ENCODE measurements at regions not wholly inside any gene's neighbourhood (a gene's known extent, or its start where the extent isn't known, plus 50 kb on each side); places are given as distances from the start of the nearest gene placed in this dataset.

GRCh38 chr6:93081901-93082300 is 337.5 kb downstream of the EPHA7 start:
- no peak for TF ChIP-seq SMC3 (conservative IDR thresholded peaks at IDR 0.05; ENCODE audit: poor library complexity)
- TF ChIP-seq TAF1 (IDR thresholded peaks at IDR 0.05; ENCODE audit: low read depth), result no peak
- TF ChIP-seq EZH2 (IDR thresholded peaks at IDR 0.05; ENCODE audit: borderline replicate concordance, insufficient read depth, low read length, poor library complexity, severe bottlenecking), result no peak
- TF ChIP-seq RAD21 (conservative IDR thresholded peaks at IDR 0.05), result no peak
- no peak for TF ChIP-seq CTCF (IDR thresholded peaks at IDR 0.05; ENCODE audit: poor library complexity, severe bottlenecking)
- TF ChIP-seq EP300 (conservative IDR thresholded peaks at IDR 0.05; ENCODE audit: poor library complexity, severe bottlenecking), result no peak
- no peaks in the 10 kb centered on the region for H3K36me3 ChIP-seq (ENCODE audit: insufficient read depth, low read length)

GRCh38 chr6:93079061-93079460 is 340.3 kb downstream of the EPHA7 start:
- TF ChIP-seq EP300 (conservative IDR thresholded peaks at IDR 0.05; ENCODE audit: poor library complexity, severe bottlenecking) (no peak), EZH2 (IDR thresholded peaks at IDR 0.05; ENCODE audit: borderline replicate concordance, insufficient read depth, low read length, poor library complexity, severe bottlenecking) (no peak), MXI1 (conservative IDR thresholded peaks at IDR 0.05; ENCODE audit: poor library complexity, severe bottlenecking) (no peak), SMC3 (conservative IDR thresholded peaks at IDR 0.05; ENCODE audit: poor library complexity) (no peak), POLR2AphosphoS5 (IDR thresholded peaks at IDR 0.05) (no peak)
- Histone ChIP-seq H3K4me3 (ENCODE audit: low read length) (no peak overlapping the region), H2AFZ (ENCODE audit: low read depth, low read length) (no peak overlapping the region), H4K20me1 (ENCODE audit: insufficient read depth) (no peaks in the 10 kb centered on the region), H3K36me3 (ENCODE audit: insufficient read depth, low read length) (no peaks in the 10 kb centered on the region), H3K4me2 (ENCODE audit: low read length) (no peak overlapping the region), H3K27me3 (ENCODE audit: insufficient read depth, low read depth, low read length) (no peaks in the 10 kb centered on the region), H3K27ac (ENCODE audit: low read length) (no peak overlapping the region), H3K9me3 (ENCODE audit: low read length) (no peaks in the 10 kb centered on the region), H3K9me2 (ENCODE audit: insufficient read depth, low read length) (no peaks in the 10 kb centered on the region), H3K9ac (ENCODE audit: low read length) (no peak overlapping the region), H3F3A (ENCODE audit: insufficient read depth, low read length, poor library complexity, severe bottlenecking) (no peaks in the 10 kb centered on the region), H3K79me2 (replicated peaks; ENCODE audit: insufficient read depth, low read length) (no peaks in the 10 kb centered on the region)

More at GRCh38 chr6:93081901-93082300, 337.5 kb downstream of the EPHA7 start:
- Histone ChIP-seq H3K4me3 (ENCODE audit: low read length) (no peak overlapping the region), H3F3A (ENCODE audit: insufficient read depth, low read length, poor library complexity, severe bottlenecking) (no peaks in the 10 kb centered on the region), H4K20me1 (ENCODE audit: insufficient read depth) (no peaks in the 10 kb centered on the region), H3K79me2 (replicated peaks; ENCODE audit: insufficient read depth, low read length) (no peaks in the 10 kb centered on the region), H2AFZ (ENCODE audit: low read depth, low read length) (no peak overlapping the region), H3K27me3 (ENCODE audit: insufficient read depth, low read depth, low read length) (no peaks in the 10 kb centered on the region), H3K9me2 (ENCODE audit: insufficient read depth, low read length) (no peaks in the 10 kb centered on the region), H3K9ac (ENCODE audit: low read length) (no peak overlapping the region), H3K27ac (ENCODE audit: low read length) (no peak overlapping the region), H3K4me2 (ENCODE audit: low read length) (no peak overlapping the region), H3K9me3 (ENCODE audit: low read length) (no peaks in the 10 kb centered on the region)

GRCh38 chr6:93073811-93074210 is 345.5 kb downstream of the EPHA7 start:
- Histone ChIP-seq H3K27me3 (ENCODE audit: insufficient read depth, low read depth, low read length) (no peaks in the 10 kb centered on the region), H3K9ac (ENCODE audit: low read length) (no peak overlapping the region), H3K36me3 (ENCODE audit: insufficient read depth, low read length) (no peaks in the 10 kb centered on the region), H2AFZ (ENCODE audit: low read depth, low read length) (no peak overlapping the region), H4K20me1 (ENCODE audit: insufficient read depth) (no peaks in the 10 kb centered on the region), H3K4me2 (ENCODE audit: low read length) (no peak overlapping the region), H3K27ac (ENCODE audit: low read length) (no peak overlapping the region), H3K9me3 (ENCODE audit: low read length) (no peaks in the 10 kb centered on the region), H3K79me2 (replicated peaks; ENCODE audit: insufficient read depth, low read length) (no peaks in the 10 kb centered on the region), H3F3A (ENCODE audit: insufficient read depth, low read length, poor library complexity, severe bottlenecking) (no peaks in the 10 kb centered on the region), H3K4me3 (ENCODE audit: low read length) (no peak overlapping the region), H3K9me2 (ENCODE audit: insufficient read depth, low read length) (no peaks in the 10 kb centered on the region)
- no peak for TF ChIP-seq SMC3 (conservative IDR thresholded peaks at IDR 0.05; ENCODE audit: poor library complexity)
- no peak for TF ChIP-seq REST (IDR thresholded peaks at IDR 0.05; ENCODE audit: borderline replicate concordance)
- TF ChIP-seq EZH2 (IDR thresholded peaks at IDR 0.05; ENCODE audit: borderline replicate concordance, insufficient read depth, low read length, poor library complexity, severe bottlenecking), result no peak
- TF ChIP-seq CTCF (IDR thresholded peaks at IDR 0.05; ENCODE audit: poor library complexity, severe bottlenecking), result no peak
- no peak for TF ChIP-seq TAF1 (IDR thresholded peaks at IDR 0.05; ENCODE audit: low read depth)
